SK-N-SH (cell line): ENCODE measurements at regions not wholly inside any gene's neighbourhood (a gene's known extent, or its start where the extent isn't known, plus 50 kb on each side); places are given as distances from the start of the nearest gene placed in this dataset.

ENCODE experiments used
- CTCF ChIP-seq: fragments of 200-600 bp; sonication (generic); IDR thresholded peaks from 2 replicates; pipeline ENCODE4 v1.6.1; 2017; ENCODE audit warnings: antibody characterized with exemption, mild to moderate bottlenecking, moderate library complexity
- ELF1 ChIP-seq: IDR thresholded peaks from 2 replicates; pipeline ENCODE4 v1.4.0; 2012
- MEF2A ChIP-seq: IDR thresholded peaks from 2 replicates; pipeline ENCODE4 v1.4.0; 2012; ENCODE audit warnings: low read depth, borderline replicate concordance
- NFIC ChIP-seq: IDR thresholded peaks from 2 replicates; pipeline ENCODE4 v1.4.0; 2012; ENCODE audit warnings: borderline replicate concordance
- TAF1 ChIP-seq: IDR thresholded peaks from 2 replicates; pipeline ENCODE4 v1.6.1; 2012; ENCODE audit warnings: low read depth, mild to moderate bottlenecking, low read length, moderate library complexity, borderline replicate concordance

- TF ChIP-seq TAF1 (no peak), ELF1 (no peak), CTCF (no peak), NFIC (no peak), MEF2A (no peak)
These were observed 57.5 kb upstream of the RBFOX2 start for GRCh38 chr22:36086170-36086490.
